Right cardiac atrium (tissue), 5 donors: ENCODE measurements at regions not wholly inside any gene's neighbourhood (a gene's known extent, or its start where the extent isn't known, plus 50 kb on each side); places are given as distances from the start of the nearest gene placed in this dataset.

Experiments used
- ATAC-seq, 2 donors: fragments of 200-7000 bp; cut with Tn5 transposase; one replicate each; pipeline versions ENCODE4 v1.8.0 to v1.9.1; 2020; ENCODE audit warnings: moderate library complexity in 2 of 2, mild to moderate bottlenecking in 1 of 2
- DNase-seq, 3 donors: peaks; one replicate each; pipeline ENCODE4 v3.0.0-alpha.2; 2020
- H3K27ac ChIP-seq: one replicate; pipeline ENCODE4 v1.5.1; 2013; ENCODE audit warnings: mild to moderate bottlenecking, low read length, control low read depth, moderate library complexity
- H3K27me3 ChIP-seq: one replicate; pipeline ENCODE4 v1.6.1; 2013; ENCODE audit not compliant: control insufficient read depth, insufficient read depth
- H3K4me1 ChIP-seq: one replicate; pipeline ENCODE4 v1.6.1; 2013; ENCODE audit warnings: low read length; ENCODE audit not compliant: control insufficient read depth, insufficient read depth
- H3K4me3 ChIP-seq: one replicate; pipeline ENCODE4 v1.5.1; 2013; ENCODE audit warnings: low read length, control low read depth
- H3K9me3 ChIP-seq: one replicate; pipeline ENCODE4 v1.6.1; 2013; ENCODE audit warnings: low read length; ENCODE audit not compliant: control insufficient read depth
- WGBS: extraction: QIAGEN DNeasy Blood & Tissue Kit; methylation state at CpG from one replicate; pipeline ENCODE4 v1.1.7; 2013; 5-methylcytosine and 5-hydroxymethylcytosine counted together
- intact Hi-C, 4 donors: fragments of 100-400 bp; cut with DNase I; formaldehyde crosslinking; loops; one replicate each; pipeline versions ENCODE4 v1.11.0 to v1.14.0; 2022 to 2023
- donor health status: healthy with polysubstance abuse.
- donor health status: DM: no; HTN: yes; CAD: no.
- donor health status: DM: no; HTN: no; CAD: no.
- donor health status: DM: no; HTN: yes; CAD: no; lungs with severe emphysema.
- donor health status: DM: yes; HTN: yes; CAD: no.

- intact Hi-C loops = no loop called here
- H3K9me3 ChIP-seq = peaks cover 6% of the 10 kb centered on the region
- ATAC-seq = no peak
- no peak overlapping the region for H3K4me3 ChIP-seq
- WGBS = 88% methylated on average over 13 of the region's 13 CpGs
- no peaks in the 10 kb centered on the region for H3K4me1 ChIP-seq
- H3K27ac ChIP-seq = no peak overlapping the region
- no peak for DNase-seq
- no peaks in the 10 kb centered on the region for H3K27me3 ChIP-seq
These were observed 919.1 kb downstream of the TBC1D22A start for GRCh38 chr22:47681411-47682165.

DNA sequence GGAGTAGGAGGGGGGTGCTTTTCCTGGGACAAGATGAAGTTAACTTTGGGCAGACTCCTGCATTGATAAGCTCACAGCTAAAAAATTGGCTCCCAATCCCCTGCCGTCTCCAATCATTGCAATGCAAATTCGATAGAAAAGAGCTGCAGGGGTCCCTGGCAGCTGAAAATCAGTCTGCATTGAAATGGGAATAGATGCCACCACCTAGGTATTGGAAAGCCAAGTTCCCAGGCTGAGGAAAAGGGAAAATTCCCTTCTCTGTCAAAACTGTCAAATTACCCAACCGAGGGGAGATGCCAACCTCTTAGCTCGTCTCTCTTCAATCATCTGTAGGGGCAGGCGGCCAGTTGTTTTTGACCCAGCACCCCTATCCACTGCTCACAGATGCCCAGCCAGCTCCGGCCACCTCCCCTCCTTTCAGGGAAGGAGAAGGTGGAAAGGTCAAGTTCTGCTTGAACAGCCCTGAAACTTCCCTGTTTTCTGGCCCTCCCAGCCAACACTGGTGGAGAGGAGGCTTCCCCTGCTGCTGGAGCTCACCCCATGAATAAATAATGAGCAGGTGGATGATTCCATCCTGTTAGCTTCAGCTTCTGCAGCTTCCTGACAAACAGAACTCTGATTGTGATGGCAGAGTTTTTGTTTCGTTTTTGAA is 916.3 kb downstream of the TBC1D22A start:
- ATAC-seq = no peak

DNA sequence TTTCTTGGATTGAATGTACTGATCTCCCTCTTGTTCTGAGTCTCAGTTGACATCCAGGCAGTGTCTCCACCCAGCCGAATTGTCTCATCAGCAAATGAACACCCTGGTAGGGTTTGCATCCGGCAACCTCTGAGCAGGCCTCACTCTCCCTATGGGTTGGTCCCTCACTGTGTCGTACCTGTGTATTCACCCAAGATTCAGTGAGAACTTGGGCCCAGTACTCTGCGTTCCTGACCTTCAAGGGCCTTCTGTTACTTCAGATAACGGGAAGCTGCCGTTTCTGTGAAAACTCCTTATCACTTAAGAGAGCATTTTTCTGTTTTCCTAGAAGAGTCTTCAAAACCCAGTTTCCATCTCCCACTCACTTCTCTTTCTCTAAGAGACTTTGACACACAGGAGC is 915.6 kb downstream of the TBC1D22A start:
- intact Hi-C loops = no loop called here
- no peaks in the 10 kb centered on the region for H3K4me1 ChIP-seq

More for the DNA sequence above, 916.3 kb downstream of the TBC1D22A start:
- H3K4me1 ChIP-seq = no peaks in the 10 kb centered on the region
- WGBS = 29% methylated on average over 7 of the region's 7 CpGs
- DNase-seq = no peak
- H3K27me3 ChIP-seq = no peaks in the 10 kb centered on the region
- peaks cover 6% of the 10 kb centered on the region for H3K9me3 ChIP-seq
- no peak overlapping the region for H3K4me3 ChIP-seq
- intact Hi-C loops = no loop called here
- H3K27ac ChIP-seq = no peak overlapping the region

GRCh38 chr22:47676685-47677084 is 914.2 kb downstream of the TBC1D22A start:
- Histone ChIP-seq H3K27me3 (no peaks in the 10 kb centered on the region), H3K27ac (no peak overlapping the region), H3K9me3 (no peaks in the 10 kb centered on the region), H3K4me3 (no peak overlapping the region), H3K4me1 (no peaks in the 10 kb centered on the region)
- ATAC-seq (no peak), DNase-seq (no peak)
- WGBS = 69% methylated on average over 3 of the region's 3 CpGs
- intact Hi-C loops = no loop called here

More for the DNA sequence above, 915.6 kb downstream of the TBC1D22A start:
- 48% methylated on average over 6 of the region's 6 CpGs for WGBS
- DNase-seq (no peak), ATAC-seq (no peak)
- no peaks in the 10 kb centered on the region for H3K27me3 ChIP-seq
- no peak overlapping the region for H3K4me3 ChIP-seq
- peaks cover 1% of the 10 kb centered on the region for H3K9me3 ChIP-seq
- H3K27ac ChIP-seq = no peak overlapping the region

DNA sequence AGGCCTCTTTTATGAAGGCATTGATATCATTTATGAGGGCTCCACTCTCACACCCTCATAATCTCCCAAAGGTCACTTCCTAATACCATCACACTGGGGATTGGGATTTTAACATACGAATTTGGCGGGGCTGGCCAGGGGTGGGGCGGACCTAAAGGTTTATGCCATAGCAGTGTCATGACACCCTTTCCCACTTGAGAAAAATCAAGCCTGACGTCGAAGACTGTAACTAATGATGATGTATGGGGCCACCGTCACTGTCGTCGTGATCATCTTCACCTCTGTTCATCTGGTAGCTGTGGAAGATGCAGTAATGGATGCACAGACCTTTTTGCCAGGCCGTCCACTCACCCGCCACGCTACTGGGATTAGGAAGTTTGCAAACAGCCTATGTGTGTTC is 912.1 kb downstream of the TBC1D22A start:
- Histone ChIP-seq H3K4me3 (no peak overlapping the region), H3K4me1 (no peaks in the 10 kb centered on the region), H3K27me3 (no peaks in the 10 kb centered on the region), H3K9me3 (no peaks in the 10 kb centered on the region), H3K27ac (no peak overlapping the region)
- intact Hi-C loops = no loop called here
- 86% methylated on average over 11 of the region's 11 CpGs for WGBS
- ATAC-seq (no peak), DNase-seq (no peak)

DNA sequence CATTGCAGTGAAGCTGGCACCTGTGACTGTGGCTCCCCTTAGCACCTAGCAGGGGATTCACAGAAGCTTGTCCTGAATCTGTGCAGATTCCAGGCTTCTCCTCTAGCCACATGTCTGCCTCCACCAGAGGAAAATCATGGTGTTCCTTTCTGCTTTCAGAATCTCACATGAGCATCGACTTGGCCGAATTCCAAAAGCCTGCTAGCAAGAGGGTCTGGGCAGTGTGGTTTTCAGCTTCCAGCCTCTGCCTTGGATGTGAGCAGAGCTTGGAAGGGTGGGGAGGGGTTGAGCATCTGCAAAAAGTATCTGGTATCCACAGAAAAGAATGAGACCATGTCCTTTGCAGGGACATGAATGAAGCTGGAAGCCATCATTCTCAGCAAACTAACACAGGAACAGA is 911.1 kb downstream of the TBC1D22A start:
- ATAC-seq = no peak
- Histone ChIP-seq H3K9me3 (no peaks in the 10 kb centered on the region), H3K27me3 (no peaks in the 10 kb centered on the region), H3K27ac (no peak overlapping the region), H3K4me1 (no peaks in the 10 kb centered on the region), H3K4me3 (no peak overlapping the region)
- intact Hi-C loops = no loop called here
- DNase-seq = no peak
- WGBS = 72% methylated on average over 2 of the region's 2 CpGs

GRCh38 chr22:47672526-47672925 is 910.1 kb downstream of the TBC1D22A start:
- Histone ChIP-seq H3K4me3 (no peak overlapping the region), H3K4me1 (no peaks in the 10 kb centered on the region), H3K27me3 (no peaks in the 10 kb centered on the region), H3K9me3 (no peaks in the 10 kb centered on the region), H3K27ac (no peak overlapping the region)
- 82% methylated on average over 9 of the region's 9 CpGs for WGBS
- intact Hi-C loops = no loop called here
- no peak for DNase-seq
- ATAC-seq = no peak

DNA sequence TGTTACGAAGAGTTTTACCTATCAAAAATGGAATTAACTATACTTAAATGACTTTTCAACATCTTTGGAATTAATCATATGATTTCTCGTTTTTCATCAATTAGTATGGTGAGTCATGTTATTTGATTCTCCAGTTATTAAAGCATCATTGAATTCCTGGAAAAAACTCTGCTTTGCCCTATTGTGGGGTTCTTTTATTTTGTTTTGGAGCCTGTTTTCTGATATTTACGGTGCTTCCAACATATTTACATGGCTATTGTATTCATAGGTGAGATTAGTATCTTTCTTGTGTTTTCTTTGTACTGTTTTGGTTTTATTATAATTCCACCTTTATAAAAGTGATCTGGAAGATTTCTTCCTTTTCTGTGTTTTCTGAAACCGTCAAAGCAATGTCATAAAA is 902.7 kb downstream of the TBC1D22A start:
- DNase-seq (no peak), ATAC-seq (no peak)
- Histone ChIP-seq H3K27ac (no peak overlapping the region), H3K27me3 (no peaks in the 10 kb centered on the region), H3K4me3 (no peak overlapping the region), H3K4me1 (no peaks in the 10 kb centered on the region), H3K9me3 (peaks cover 8% of the 10 kb centered on the region)
- 65% methylated on average over 4 of the region's 4 CpGs for WGBS
- intact Hi-C loops = no loop called here

- ATAC-seq (no peak), DNase-seq (no peak)
- H3K27ac ChIP-seq = no peak overlapping the region
- no peaks in the 10 kb centered on the region for H3K4me1 ChIP-seq
- H3K27me3 ChIP-seq = no peaks in the 10 kb centered on the region
- peaks cover 8% of the 10 kb centered on the region for H3K9me3 ChIP-seq
- intact Hi-C loops = no loop called here
- WGBS = 70% methylated on average over 14 of the region's 14 CpGs
- H3K4me3 ChIP-seq = no peak overlapping the region
These were observed 901.5 kb downstream of the TBC1D22A start for GRCh38 chr22:47663615-47664605.

DNA sequence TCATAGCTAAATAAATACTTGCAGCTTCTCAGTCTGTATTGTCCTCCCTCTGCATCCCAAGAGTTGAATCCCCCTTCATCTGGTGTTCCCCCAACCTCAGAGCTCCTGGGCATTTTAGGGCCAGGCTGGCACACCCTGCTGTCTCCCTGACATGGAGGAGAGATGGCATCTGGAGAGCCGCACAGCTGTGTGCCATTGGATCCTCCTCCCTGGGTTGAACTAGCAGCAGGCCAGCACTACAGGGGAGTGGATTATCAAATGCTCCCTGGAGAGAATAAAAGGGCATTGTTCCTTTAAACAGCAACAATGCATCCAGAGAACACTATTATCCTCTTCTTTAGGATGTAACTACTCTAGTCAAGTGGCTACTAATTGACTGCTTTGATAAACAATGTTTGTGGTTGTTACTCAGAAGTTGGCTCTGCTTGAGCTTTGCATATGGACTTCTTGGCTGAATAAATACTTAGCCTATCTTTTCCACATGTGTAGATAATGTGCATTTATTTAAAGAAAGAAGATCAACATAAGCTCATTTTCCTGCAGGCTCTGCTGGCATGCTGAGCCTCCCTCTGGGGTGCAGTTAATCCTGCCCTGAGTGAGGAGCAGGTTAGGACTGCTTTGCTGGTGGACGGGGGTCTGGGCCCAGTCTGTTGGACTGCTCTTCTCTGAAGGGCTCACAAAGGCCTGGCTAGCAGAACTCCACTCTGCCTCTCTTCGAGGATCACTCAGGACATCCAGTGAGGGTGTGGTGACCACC is 897.2 kb downstream of the TBC1D22A start:
- intact Hi-C loops = no loop called here
- H3K27ac ChIP-seq = no peak overlapping the region
- 33% methylated on average over 3 of the region's 3 CpGs for WGBS
- H3K4me3 ChIP-seq = no peak overlapping the region
- ATAC-seq = no peak
- DNase-seq = no peak
- H3K9me3 ChIP-seq = peaks cover 8% of the 10 kb centered on the region
- no peaks in the 10 kb centered on the region for H3K4me1 ChIP-seq
- no peaks in the 10 kb centered on the region for H3K27me3 ChIP-seq
